H1 (cell line): ENCODE measurements at regions not wholly inside any gene's neighbourhood (a gene's known extent, or its start where the extent isn't known, plus 50 kb on each side); places are given as distances from the start of the nearest gene placed in this dataset.

Experiments
- CTCF ChIA-PET: fragments of 300-600 bp; sonication (Branson Sonifier 250); formaldehyde crosslinking; loops from one replicate; lab custom pipeline; 2021; ENCODE audit not compliant: partially characterized antibody; lab: Charles Lee
- POLR2A ChIA-PET: fragments of 300-600 bp; sonication (Branson Sonifier 250); formaldehyde crosslinking; loops from one replicate; lab custom pipeline; 2021; ENCODE audit warnings: inconsistent platforms; ENCODE audit not compliant: partially characterized antibody; lab: Charles Lee
- DNase-seq, 2 experiments: peaks; one replicate each; pipeline versions ENCODE4 v3.0.0 to v3.0.0-alpha.2; 2010 to 2022; ENCODE audit warnings: low spot score in 2 of 2, low read depth in 1 of 2, mixed read lengths in 1 of 2
- FAIRE-seq: peaks from 2 replicates; lab custom pipeline; 2011; peaks lifted over from hg19 to GRCh38; lab: Jason Lieb, UNC
- H2AFZ ChIP-seq: 2 replicates; pipeline ENCODE4 v1.8.1; 2012; ENCODE audit warnings: low read length, inconsistent platforms
- H2AK5ac ChIP-seq: 2 replicates; pipeline ENCODE4 v1.6.1; 2013; ENCODE audit warnings: low read depth, low read length
- H2BK120ac ChIP-seq: replicated peaks from 2 replicates; pipeline ENCODE3; 2013; ENCODE audit warnings: low read depth, low read length, inconsistent platforms
- H2BK12ac ChIP-seq: 2 replicates; pipeline ENCODE4 v1.6.1; 2013; ENCODE audit warnings: low read depth, low read length
- H2BK15ac ChIP-seq: 2 replicates; pipeline ENCODE4 v1.6.1; 2013; ENCODE audit warnings: low read length
- H2BK20ac ChIP-seq: 2 replicates; pipeline ENCODE4 v1.6.1; 2013; ENCODE audit warnings: low read length
- H2BK5ac ChIP-seq: 2 replicates; pipeline ENCODE4 v1.6.1; 2013; ENCODE audit warnings: low read depth, low read length
- H3K14ac ChIP-seq: 2 replicates; pipeline ENCODE4 v1.6.1; 2013; ENCODE audit warnings: inconsistent platforms; ENCODE audit not compliant: insufficient read length
- H3K18ac ChIP-seq: 2 replicates; pipeline ENCODE4 v1.6.1; 2013; ENCODE audit warnings: low read length; ENCODE audit errors: extremely low read depth
- H3K23ac ChIP-seq: 2 replicates; pipeline ENCODE4 v1.6.1; 2013; ENCODE audit warnings: inconsistent platforms; ENCODE audit not compliant: insufficient read length
- H3K23me2 ChIP-seq: 2 replicates; pipeline ENCODE4 v1.6.1; 2013; ENCODE audit warnings: low read depth, low read length
- H3K27ac ChIP-seq: 2 replicates; pipeline ENCODE4 v1.6.1; 2011; ENCODE audit warnings: low read depth, low read length, inconsistent platforms
- H3K27me3 ChIP-seq, 4 experiments: replicated peaks in 1 of 4; 1 replicate in 1 of 4; 2 replicates in 3 of 4; pipeline versions ENCODE4 v1.6.1 to v1.8.1; 2011 to 2013; ENCODE audit warnings: low read length in 3 of 4, mild to moderate bottlenecking in 3 of 4, inconsistent platforms in 2 of 4, mixed read lengths in 2 of 4, moderate library complexity in 1 of 4; ENCODE audit not compliant: control insufficient read depth in 3 of 4, insufficient read depth in 3 of 4; ENCODE audit errors: extremely low read depth in 1 of 4
- H3K36me3 ChIP-seq, 4 experiments: 2 replicates each; pipeline versions ENCODE4 v1.6.1 to v1.8.1; 2011 to 2013; ENCODE audit warnings: mild to moderate bottlenecking in 4 of 4, low read length in 3 of 4, moderate library complexity in 2 of 4, control low read depth in 1 of 4, inconsistent platforms in 1 of 4; ENCODE audit not compliant: insufficient read depth in 4 of 4, control insufficient read depth in 2 of 4
- H3K4ac ChIP-seq: replicated peaks from 2 replicates; pipeline ENCODE3; 2013; ENCODE audit warnings: low read length, low read depth, mixed read lengths, inconsistent platforms; ENCODE audit not compliant: insufficient read length
- H3K4me1 ChIP-seq, 4 experiments: replicated peaks in 1 of 4; 1 replicate in 1 of 4; 2 replicates in 3 of 4; pipeline versions ENCODE4 v1.6.1 to v1.8.1; 2011 to 2013; ENCODE audit warnings: low read length in 3 of 4, inconsistent platforms in 2 of 4, mixed read lengths in 1 of 4; ENCODE audit not compliant: insufficient read depth in 4 of 4, control insufficient read depth in 3 of 4
- H3K4me2 ChIP-seq, 2 experiments: 2 replicates each; pipeline versions ENCODE4 v1.6.1 to v1.8.1; 2011 to 2013; ENCODE audit warnings: low read depth in 2 of 2, low read length in 2 of 2, control low read depth in 1 of 2, inconsistent platforms in 1 of 2, mild to moderate bottlenecking in 1 of 2; ENCODE audit not compliant: insufficient read depth in 1 of 2
- H3K4me3 ChIP-seq, 4 experiments: fragments of 200-600, 300-600 bp in 1 of 4; sonication (generic), shearing (Covaris generic), sonication (Bioruptor Twin) in 1 of 4; 2 replicates each; pipeline versions ENCODE4 v1.5.1 to v1.8.1; 2011 to 2016; ENCODE audit warnings: low read length in 4 of 4, low read depth in 3 of 4, control low read depth in 2 of 4, inconsistent platforms in 2 of 4, mild to moderate bottlenecking in 2 of 4, mixed read lengths in 1 of 4, moderate library complexity in 1 of 4; ENCODE audit not compliant: insufficient read depth in 2 of 4; ENCODE audit errors: extremely low read depth in 1 of 4
- H3K56ac ChIP-seq: replicated peaks from 2 replicates; pipeline ENCODE3; 2013; ENCODE audit warnings: low read depth, mild to moderate bottlenecking, mixed read lengths, low read length, inconsistent platforms; ENCODE audit not compliant: insufficient read length
- H3K79me1 ChIP-seq: 2 replicates; pipeline ENCODE4 v1.6.1; 2013; ENCODE audit warnings: low read depth, low read length, control low read depth
- H3K79me2 ChIP-seq, 2 experiments: 2 replicates each; pipeline versions ENCODE4 v1.6.1 to v1.8.1; 2012 to 2013; ENCODE audit warnings: low read length in 2 of 2, mild to moderate bottlenecking in 2 of 2, inconsistent platforms in 1 of 2; ENCODE audit not compliant: insufficient read depth in 2 of 2, control insufficient read depth in 1 of 2
- H3K9ac ChIP-seq, 4 experiments: replicated peaks in 1 of 4; 1 replicate in 1 of 4; 2 replicates in 3 of 4; pipeline versions ENCODE4 v1.6.1 to v1.8.1; 2011 to 2013; ENCODE audit warnings: low read depth in 3 of 4, low read length in 3 of 4, control low read depth in 2 of 4, mild to moderate bottlenecking in 2 of 4, moderate library complexity in 2 of 4, inconsistent platforms in 1 of 4; ENCODE audit errors: extremely low read depth in 1 of 4
- H3K9me3 ChIP-seq, 2 experiments: 2 replicates each; pipeline versions ENCODE4 v1.6.1 to v1.8.1; 2012 to 2013; ENCODE audit warnings: mild to moderate bottlenecking in 2 of 2, moderate library complexity in 2 of 2, control low read depth in 1 of 2, inconsistent platforms in 1 of 2, low read depth in 1 of 2, low read length in 1 of 2, mixed read lengths in 1 of 2; ENCODE audit not compliant: insufficient read depth in 2 of 2
- H4K20me1 ChIP-seq, 2 experiments: replicated peaks in 1 of 2; 2 replicates each; pipeline versions ENCODE3 to v1.8.1; 2011 to 2013; ENCODE audit warnings: inconsistent platforms in 2 of 2, low read length in 2 of 2, mild to moderate bottlenecking in 1 of 2; ENCODE audit not compliant: insufficient read depth in 2 of 2, control insufficient read depth in 1 of 2
- H4K5ac ChIP-seq: 2 replicates; pipeline ENCODE4 v1.6.1; 2013; ENCODE audit warnings: low read length, low read depth, mixed read lengths, inconsistent platforms; ENCODE audit not compliant: insufficient read length
- H4K8ac ChIP-seq: 2 replicates; pipeline ENCODE4 v1.8.0; 2013; ENCODE audit warnings: mild to moderate bottlenecking, moderate library complexity, low read length, inconsistent platforms; ENCODE audit not compliant: insufficient read depth; ENCODE audit errors: extremely low read depth
- H4K91ac ChIP-seq: replicated peaks from 2 replicates; pipeline ENCODE3; 2013; ENCODE audit warnings: low read length, mixed read lengths, inconsistent platforms; ENCODE audit not compliant: insufficient read length
- CHD1 ChIP-seq: IDR thresholded peaks from 2 replicates; pipeline ENCODE4 v1.6.1; 2012; ENCODE audit warnings: low read depth, low read length, improper control_type of control experiment
- EGR1 ChIP-seq: IDR thresholded peaks from 2 replicates; pipeline ENCODE4 v1.6.1; 2011; ENCODE audit warnings: low read depth, low read length, borderline replicate concordance
- EP300 ChIP-seq, 2 experiments: IDR thresholded peaks; 1 replicate in 1 of 2; 2 replicates in 1 of 2; pipeline ENCODE4 v1.6.1; 2011 to 2012; ENCODE audit warnings: low read depth in 2 of 2, low read length in 2 of 2, mild to moderate bottlenecking in 2 of 2, borderline replicate concordance in 1 of 2, inconsistent platforms in 1 of 2, moderate library complexity in 1 of 2
- FOSL1 ChIP-seq: IDR thresholded peaks from 2 replicates; pipeline ENCODE4 v1.6.1; 2011; ENCODE audit warnings: mild to moderate bottlenecking, low read depth, low read length, moderate library complexity; ENCODE audit not compliant: insufficient read depth
- JUND ChIP-seq: IDR thresholded peaks from 2 replicates; pipeline ENCODE4 v1.6.1; 2011; ENCODE audit warnings: mild to moderate bottlenecking, improper control_type of control experiment, low read length
- KDM4A ChIP-seq: IDR thresholded peaks from one replicate; pipeline ENCODE4 v1.7.1; 2012; ENCODE audit warnings: low read depth, mild to moderate bottlenecking, moderate library complexity, low read length, inconsistent platforms; ENCODE audit not compliant: severe bottlenecking
- NRF1 ChIP-seq: IDR thresholded peaks from 2 replicates; pipeline ENCODE4 v1.6.1; 2011; ENCODE audit warnings: mild to moderate bottlenecking, low read depth, low read length, improper control_type of control experiment
- RFX5 ChIP-seq: IDR thresholded peaks from 2 replicates; pipeline ENCODE4 v1.6.1; 2011; ENCODE audit warnings: low read depth, low read length, improper control_type of control experiment, borderline replicate concordance
- RXRA ChIP-seq: IDR thresholded peaks from 2 replicates; pipeline ENCODE4 v1.6.1; 2011; ENCODE audit warnings: low read depth, mild to moderate bottlenecking, low read length, moderate library complexity; ENCODE audit not compliant: insufficient read depth
- ZNF274 ChIP-seq: IDR thresholded peaks from 2 replicates; pipeline ENCODE4 v1.7.0; 2012; ENCODE audit warnings: low read length, borderline replicate concordance; ENCODE audit errors: extremely low read depth
- WGBS, 2 experiments: shearing (Covaris generic) in 1 of 2; methylation state at CpG; one replicate each; pipeline versions ENCODE4 v1.1.6 to v1.1.7; 2013 to 2015; ENCODE audit warnings: low lambda C conversion rate in 2 of 2, mixed read lengths in 2 of 2, inconsistent platforms in 1 of 2, low coverage in 1 of 2, missing lambda C conversion rate in 1 of 2; ENCODE audit not compliant: insufficient replicate concordance in 2 of 2, insufficient coverage in 1 of 2, insufficient read length in 1 of 2; ENCODE audit errors: extremely low coverage in 1 of 2, missing lambda C conversion rate in 1 of 2; 5-methylcytosine and 5-hydroxymethylcytosine counted together

DNA sequence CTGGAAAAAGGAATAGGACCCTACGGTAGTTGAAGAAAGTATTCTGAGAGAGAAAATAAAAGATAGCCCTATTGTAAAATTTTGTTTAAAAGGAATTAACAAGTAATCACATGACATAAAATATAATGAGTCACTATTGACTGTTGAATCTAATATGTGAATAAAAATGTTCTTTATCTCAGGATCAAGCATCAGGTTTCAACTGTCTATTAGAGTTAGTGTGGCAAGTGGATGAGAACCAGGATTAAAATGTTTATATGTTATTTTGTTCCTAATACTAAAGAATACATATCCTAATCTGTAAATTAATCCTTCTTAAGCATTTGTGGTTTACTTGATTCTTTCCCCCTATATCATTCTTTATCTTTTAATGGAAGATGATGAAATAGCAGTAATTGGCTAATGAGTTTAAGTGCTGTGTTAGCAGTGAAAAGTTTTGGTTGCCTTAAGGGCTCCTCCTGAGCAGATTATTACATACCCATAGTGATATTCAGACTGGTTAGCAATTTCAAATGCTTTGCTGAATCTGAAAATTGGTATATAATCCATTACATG is 101.8 kb upstream of the BCHE start:
- Histone ChIP-seq H3K4me1 (no peaks in the 10 kb centered on the region), H3K18ac (no peak overlapping the region), H2BK5ac (no peak overlapping the region), H3K27ac (no peak overlapping the region), H3K36me3 (no peaks in the 10 kb centered on the region), H4K8ac (no peak overlapping the region), H3K14ac (no peak overlapping the region), H4K5ac (no peak overlapping the region), H3K4me2 (no peak overlapping the region), H3K9ac (no peak overlapping the region), H3K56ac (no peak overlapping the region), H3K27me3 (no peaks in the 10 kb centered on the region), H3K79me2 (no peaks in the 10 kb centered on the region), H3K4me3 (no peak overlapping the region), H3K9me3 (no peaks in the 10 kb centered on the region), H3K79me1 (no peaks in the 10 kb centered on the region), H3K4ac (no peak overlapping the region), H2BK120ac (no peak overlapping the region), H3K23ac (no peak overlapping the region), H2AFZ (no peak overlapping the region), H2BK12ac (no peak overlapping the region), H2AK5ac (no peak overlapping the region), H4K20me1 (no peaks in the 10 kb centered on the region), H4K91ac (no peak overlapping the region), H3K23me2 (no peaks in the 10 kb centered on the region), H2BK20ac (no peak overlapping the region), H2BK15ac (no peak overlapping the region)
- TF ChIP-seq RXRA (no peak), EP300 (IDR thresholded peaks at IDR 0.05; ENCODE audit: borderline replicate concordance in 1 of 2, low read depth in 2 of 2, low read length in 2 of 2) (no peak), ZNF274 (no peak), JUND (no peak), EGR1 (no peak), KDM4A (no peak), CHD1 (no peak), FOSL1 (no peak), RFX5 (no peak), NRF1 (no peak)
- WGBS, 2 experiments = 90% methylated on average over 1 of the region's 1 CpG; no CpG with 5 or more reads in 1 of the 2 experiments
- DNase-seq (no peak), FAIRE-seq (no peak)
- ChIA-PET POLR2A (no interaction called here), CTCF (interaction anchor here (0.6 kb wide), 1 partner anchor 46 kb away, joined by 3 read pairs; no protein-coding TSS in a partner anchor)
